ENCODE measurements at regions not wholly inside any gene's neighbourhood (a gene's known extent, or its start where the extent isn't known, plus 50 kb on each side); places are given as distances from the start of the nearest gene placed in this dataset.

DNA sequence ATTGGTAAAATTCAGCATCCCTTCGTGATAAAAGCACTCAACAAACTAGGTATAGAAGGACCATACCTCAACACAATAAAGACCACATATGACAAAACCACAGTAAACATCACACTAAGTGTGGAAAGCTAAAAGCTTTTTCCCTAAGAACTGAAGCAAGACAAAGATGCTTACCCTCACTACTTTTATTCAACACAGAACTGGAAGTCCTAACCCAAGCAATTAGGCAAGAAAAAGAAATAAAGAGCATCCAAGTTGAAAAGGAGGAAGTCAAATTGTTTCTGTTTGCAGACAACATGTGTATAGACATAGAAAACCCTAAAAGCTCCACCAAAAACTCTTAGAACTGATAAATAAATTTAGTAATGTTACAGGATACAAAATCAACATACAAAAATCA lies 271.7 kb downstream of the RBM43 start:
- Histone ChIP-seq H3K9me3 (ENCODE audit: control insufficient read depth, insufficient read depth, low read depth, low read length) (no peaks in the 10 kb centered on the region), H3K4me1 (ENCODE audit: control insufficient read depth, insufficient read depth, low read length) (no peaks in the 10 kb centered on the region), H3K27ac (ENCODE audit: extremely low read depth, low read depth, low read length) (no peak overlapping the region), H3K4me3 (ENCODE audit: low read depth, low read length) (no peak overlapping the region), H3K36me3 (ENCODE audit: control insufficient read depth in 2 of 2, insufficient read depth in 1 of 2, low read length in 2 of 2) (no peaks in the 10 kb centered on the region)
- peak; percentile 77 for TF ChIP-seq SETDB1 (IDR thresholded peaks at IDR 0.05; ENCODE audit: insufficient read length, low read length)
- TF ChIP-seq ZSCAN30 (tag by site-specific recombination; IDR thresholded peaks at IDR 0.05) = no peak
- CTCF ChIA-PET = interaction anchor here (0.6 kb wide), 1 partner anchor 250 kb away, joined by 3 read pairs; no protein-coding TSS in a partner anchor
- POLR2A ChIA-PET = no interaction called here

DNA sequence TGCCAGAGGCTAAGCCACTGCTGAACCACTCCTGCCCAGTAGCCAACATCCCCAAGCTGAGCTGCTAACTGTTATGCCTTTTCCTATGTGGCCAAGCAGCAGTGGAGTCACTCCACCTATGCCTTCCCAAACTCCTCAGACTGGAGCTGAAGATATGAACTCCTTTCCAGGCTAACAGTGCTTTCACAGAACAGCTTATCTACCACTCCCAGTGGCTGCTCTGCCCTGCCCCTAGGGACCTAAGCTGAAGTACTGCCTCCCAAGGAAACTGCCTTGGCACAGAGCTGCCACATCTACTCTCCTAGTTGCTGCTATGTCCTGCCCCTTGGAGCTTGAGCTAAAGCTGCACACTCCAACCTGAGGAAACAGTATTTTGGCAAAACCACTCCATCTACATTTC lies 275.9 kb downstream of the RBM43 start:
- TF ChIP-seq ZNF560 (tag by site-specific recombination; IDR thresholded peaks at IDR 0.05; ENCODE audit: borderline replicate concordance) (no peak), ZNF138 (tag by site-specific recombination; IDR thresholded peaks at IDR 0.05; ENCODE audit: borderline replicate concordance) (no peak), ZNF521 (tag by site-specific recombination; IDR thresholded peaks at IDR 0.05) (no peak), ZEB2 (tag by site-specific recombination; IDR thresholded peaks at IDR 0.05) (no peak), ZNF626 (tag by site-specific recombination; IDR thresholded peaks at IDR 0.05) (no peak), ZNF777 (tag by site-specific recombination; IDR thresholded peaks at IDR 0.05; ENCODE audit: borderline replicate concordance) (no peak), ZNF223 (tag by site-specific recombination; IDR thresholded peaks at IDR 0.05) (no peak), ZNF274 (IDR thresholded peaks at IDR 0.05; ENCODE audit: low read length) (no peak), ZNF274 (tag by site-specific recombination; IDR thresholded peaks at IDR 0.05; ENCODE audit: borderline replicate concordance) (no peak)
- no peaks in the 10 kb centered on the region for H3K4me1 ChIP-seq (ENCODE audit: control insufficient read depth, insufficient read depth, low read length)
- no peak overlapping the region for H3K4me3 ChIP-seq (ENCODE audit: low read depth, low read length)
- ChIA-PET POLR2A (interaction anchor here (0.6 kb wide), 1 partner anchor 24 kb away, joined by 13 read pairs; no protein-coding TSS in a partner anchor), CTCF (interaction anchor here (0.6 to 1.5 kb wide), 3 partner anchors 34 to 217 kb away, joined by 3 read pairs; no protein-coding TSS in a partner anchor)
- no peaks in the 10 kb centered on the region for H3K36me3 ChIP-seq (ENCODE audit: control insufficient read depth in 2 of 2, insufficient read depth in 1 of 2, low read length in 2 of 2)
- H3K9me3 ChIP-seq (ENCODE audit: control insufficient read depth, insufficient read depth, low read depth, low read length) = no peaks in the 10 kb centered on the region
- H3K27ac ChIP-seq (ENCODE audit: extremely low read depth, low read depth, low read length) = no peak overlapping the region

DNA sequence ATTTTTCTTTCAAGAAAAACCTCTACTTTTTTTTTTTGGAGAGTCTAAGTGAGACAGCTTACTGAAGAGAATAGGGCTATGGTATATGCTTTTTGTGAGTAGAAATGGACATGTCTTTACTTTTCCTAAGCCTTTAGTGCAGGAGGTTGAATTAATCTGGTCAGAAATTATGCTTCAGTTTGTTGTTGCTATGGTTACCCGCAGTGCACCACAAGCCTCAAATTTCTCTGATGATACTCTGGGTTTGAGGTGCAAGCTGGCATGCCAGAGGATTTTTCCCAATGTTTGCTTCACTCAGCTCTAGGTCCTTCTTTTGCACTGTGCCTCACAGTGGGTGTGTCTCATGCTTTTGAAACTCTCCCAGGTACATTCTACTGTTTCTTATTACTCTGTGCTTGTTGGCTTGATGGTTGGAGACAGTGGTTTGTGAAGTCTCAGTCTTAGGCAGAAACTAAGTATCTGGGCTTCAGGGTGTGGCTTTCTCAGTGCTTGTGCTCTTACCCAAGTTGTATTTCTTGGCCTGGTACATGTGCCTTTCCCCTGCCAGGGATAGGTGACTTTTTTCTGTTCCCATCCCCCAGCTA lies 278.3 kb downstream of the RBM43 start:
- Histone ChIP-seq H3K4me3 (ENCODE audit: low read depth, low read length) (no peak overlapping the region), H3K9me3 (ENCODE audit: control insufficient read depth, insufficient read depth, low read depth, low read length) (no peaks in the 10 kb centered on the region), H3K27ac (ENCODE audit: extremely low read depth, low read depth, low read length) (no peak overlapping the region), H3K4me1 (ENCODE audit: control insufficient read depth, insufficient read depth, low read length) (no peaks in the 10 kb centered on the region), H3K36me3 (ENCODE audit: control insufficient read depth in 2 of 2, insufficient read depth in 1 of 2, low read length in 2 of 2) (no peaks in the 10 kb centered on the region)
- CTCF ChIA-PET = interaction anchor here (0.7 kb wide), 1 partner anchor 1006 kb away, joined by 3 read pairs; no protein-coding TSS in a partner anchor
- TF ChIP-seq ZNF596 (tag by site-specific recombination; IDR thresholded peaks at IDR 0.05) (no peak), ZNF132 (tag by site-specific recombination; IDR thresholded peaks at IDR 0.05; ENCODE audit: borderline replicate concordance) (no peak), ZNF112 (tag by site-specific recombination; IDR thresholded peaks at IDR 0.05) (no peak), ZNF274 (IDR thresholded peaks at IDR 0.05; ENCODE audit: low read length) (no peak), ZNF274 (tag by site-specific recombination; IDR thresholded peaks at IDR 0.05; ENCODE audit: borderline replicate concordance) (no peak), ZBTB48 (tag by site-specific recombination; IDR thresholded peaks at IDR 0.05) (no peak), ZNF645 (tag by site-specific recombination; IDR thresholded peaks at IDR 0.05) (no peak), ZNF549 (tag by site-specific recombination; IDR thresholded peaks at IDR 0.05) (no peak), GLI2 (tag by site-specific recombination; IDR thresholded peaks at IDR 0.05; ENCODE audit: borderline replicate concordance, low read depth) (no peak)
- TF ChIP-seq, protein P1, sequence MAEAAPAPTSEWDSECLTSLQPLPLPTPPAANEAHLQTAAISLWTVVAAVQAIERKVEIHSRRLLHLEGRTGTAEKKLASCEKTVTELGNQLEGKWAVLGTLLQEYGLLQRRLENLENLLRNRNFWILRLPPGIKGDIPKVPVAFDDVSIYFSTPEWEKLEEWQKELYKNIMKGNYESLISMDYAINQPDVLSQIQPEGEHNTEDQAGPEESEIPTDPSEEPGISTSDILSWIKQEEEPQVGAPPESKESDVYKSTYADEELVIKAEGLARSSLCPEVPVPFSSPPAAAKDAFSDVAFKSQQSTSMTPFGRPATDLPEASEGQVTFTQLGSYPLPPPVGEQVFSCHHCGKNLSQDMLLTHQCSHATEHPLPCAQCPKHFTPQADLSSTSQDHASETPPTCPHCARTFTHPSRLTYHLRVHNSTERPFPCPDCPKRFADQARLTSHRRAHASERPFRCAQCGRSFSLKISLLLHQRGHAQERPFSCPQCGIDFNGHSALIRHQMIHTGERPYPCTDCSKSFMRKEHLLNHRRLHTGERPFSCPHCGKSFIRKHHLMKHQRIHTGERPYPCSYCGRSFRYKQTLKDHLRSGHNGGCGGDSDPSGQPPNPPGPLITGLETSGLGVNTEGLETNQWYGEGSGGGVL (tag by site-specific recombination; IDR thresholded peaks at IDR 0.05) = no peak
- TF ChIP-seq, protein P2, sequence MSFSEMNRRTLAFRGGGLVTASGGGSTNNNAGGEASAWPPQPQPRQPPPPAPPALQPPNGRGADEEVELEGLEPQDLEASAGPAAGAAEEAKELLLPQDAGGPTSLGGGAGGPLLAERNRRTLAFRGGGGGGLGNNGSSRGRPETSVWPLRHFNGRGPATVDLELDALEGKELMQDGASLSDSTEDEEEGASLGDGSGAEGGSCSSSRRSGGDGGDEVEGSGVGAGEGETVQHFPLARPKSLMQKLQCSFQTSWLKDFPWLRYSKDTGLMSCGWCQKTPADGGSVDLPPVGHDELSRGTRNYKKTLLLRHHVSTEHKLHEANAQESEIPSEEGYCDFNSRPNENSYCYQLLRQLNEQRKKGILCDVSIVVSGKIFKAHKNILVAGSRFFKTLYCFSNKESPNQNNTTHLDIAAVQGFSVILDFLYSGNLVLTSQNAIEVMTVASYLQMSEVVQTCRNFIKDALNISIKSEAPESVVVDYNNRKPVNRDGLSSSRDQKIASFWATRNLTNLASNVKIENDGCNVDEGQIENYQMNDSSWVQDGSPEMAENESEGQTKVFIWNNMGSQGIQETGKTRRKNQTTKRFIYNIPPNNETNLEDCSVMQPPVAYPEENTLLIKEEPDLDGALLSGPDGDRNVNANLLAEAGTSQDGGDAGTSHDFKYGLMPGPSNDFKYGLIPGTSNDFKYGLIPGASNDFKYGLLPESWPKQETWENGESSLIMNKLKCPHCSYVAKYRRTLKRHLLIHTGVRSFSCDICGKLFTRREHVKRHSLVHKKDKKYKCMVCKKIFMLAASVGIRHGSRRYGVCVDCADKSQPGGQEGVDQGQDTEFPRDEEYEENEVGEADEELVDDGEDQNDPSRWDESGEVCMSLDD (tag by site-specific recombination; IDR thresholded peaks at IDR 0.05) = no peak
- POLR2A ChIA-PET = interaction anchor here (0.5 kb wide), 1 partner anchor 10 kb away, joined by 3 read pairs; no protein-coding TSS in a partner anchor

All from HEK293 (cell line).